ENCODE measurements at regions not wholly inside any gene's neighbourhood (a gene's known extent, or its start where the extent isn't known, plus 50 kb on each side); places are given as distances from the start of the nearest gene placed in this dataset.

GRCh38 chr1:64325856-64326255 lies 122.4 kb downstream of the UBE2U start:
- no peak for DNase-seq
- intact Hi-C loops (cut with DNase I; ENCODE audit: low total_unique reads): no loop called here
- Histone ChIP-seq H3K36me3 (no peaks in the 10 kb centered on the region), H3K27ac (no peak overlapping the region), H3K27me3 (peaks cover 0 to 5% of the 10 kb centered on the region in 2 donors), H3K4me1 (no peaks in the 10 kb centered on the region), H3K9me3 (no peaks in the 10 kb centered on the region), H3K4me3 (no peak overlapping the region)
- no peak for TF ChIP-seq CTCF (IDR thresholded peaks at IDR 0.05)

- Histone ChIP-seq H3K36me3 (no peaks in the 10 kb centered on the region), H3K9me3 (no peaks in the 10 kb centered on the region), H3K27me3 (peaks cover 0 to 5% of the 10 kb centered on the region in 2 donors), H3K27ac (no peak overlapping the region), H3K4me1 (no peaks in the 10 kb centered on the region), H3K4me3 (no peak overlapping the region)
- no peak for TF ChIP-seq CTCF (IDR thresholded peaks at IDR 0.05)
- intact Hi-C loops (cut with DNase I; ENCODE audit: low total_unique reads): no loop called here
- no peak for DNase-seq
Observed at GRCh38 chr1:64327119-64327518, 123.7 kb downstream of the UBE2U start.

GRCh38 chr1:64328193-64328592 lies 124.8 kb downstream of the UBE2U start:
- TF ChIP-seq CTCF (IDR thresholded peaks at IDR 0.05): no peak
- no peak for DNase-seq
- Histone ChIP-seq H3K9me3 (no peaks in the 10 kb centered on the region), H3K36me3 (no peaks in the 10 kb centered on the region), H3K27ac (no peak overlapping the region), H3K4me3 (no peak overlapping the region), H3K4me1 (no peaks in the 10 kb centered on the region), H3K27me3 (peaks cover 0 to 5% of the 10 kb centered on the region in 2 donors)
- intact Hi-C loops (cut with DNase I; ENCODE audit: low total_unique reads): no loop called here

- intact Hi-C loops (cut with DNase I; ENCODE audit: low total_unique reads): no loop called here
Observed at GRCh38 chr1:64330839-64331238, 127.4 kb downstream of the UBE2U start.

GRCh38 chr1:64335636-64336035 lies 132.2 kb downstream of the UBE2U start:
- DNase-seq: no peak
- H3K27ac ChIP-seq: no peak overlapping the region
- H3K4me3 ChIP-seq: no peak overlapping the region
- H3K36me3 ChIP-seq: no peaks in the 10 kb centered on the region
- intact Hi-C loops (cut with DNase I; ENCODE audit: low total_unique reads): loop anchor here (1.0 kb wide), 1 partner anchor 36 kb away; no protein-coding TSS in a partner anchor
- no peaks in the 10 kb centered on the region for H3K27me3 ChIP-seq
- H3K4me1 ChIP-seq: no peaks in the 10 kb centered on the region
- TF ChIP-seq CTCF (IDR thresholded peaks at IDR 0.05): no peak
- no peaks in the 10 kb centered on the region for H3K9me3 ChIP-seq

More at GRCh38 chr1:64330839-64331238, 127.4 kb downstream of the UBE2U start:
- Histone ChIP-seq H3K9me3 (no peaks in the 10 kb centered on the region), H3K27me3 (peaks cover 0 to 5% of the 10 kb centered on the region in 2 donors), H3K4me3 (no peak overlapping the region), H3K36me3 (no peaks in the 10 kb centered on the region), H3K27ac (no peak overlapping the region), H3K4me1 (no peaks in the 10 kb centered on the region)
- no peak for DNase-seq
- TF ChIP-seq CTCF (IDR thresholded peaks at IDR 0.05): no peak

GRCh38 chr1:64337475-64337874 lies 132.5 kb upstream of the CACHD1 start:
- Histone ChIP-seq H3K4me3 (no peak overlapping the region), H3K27ac (no peak overlapping the region), H3K9me3 (no peaks in the 10 kb centered on the region), H3K36me3 (no peaks in the 10 kb centered on the region), H3K4me1 (no peaks in the 10 kb centered on the region), H3K27me3 (no peaks in the 10 kb centered on the region)
- intact Hi-C loops (cut with DNase I; ENCODE audit: low total_unique reads): no loop called here
- no peak for DNase-seq
- no peak for TF ChIP-seq CTCF (IDR thresholded peaks at IDR 0.05)

Data from tibial artery (tissue), 4 donors.